Peyer's patch (tissue), 4 donors: ENCODE measurements at regions not wholly inside any gene's neighbourhood (a gene's known extent, or its start where the extent isn't known, plus 50 kb on each side); places are given as distances from the start of the nearest gene placed in this dataset.
"Not testable (repeated sequence)": the region's sequence is repeated elsewhere in the genome, so short reads cannot be mapped to it uniquely, and the experiment has no call there.

Experiments
- CTCF ChIP-seq, 6 experiments: fragments of 450-650 bp in 4 of 6; fragments of 200-600 bp in 2 of 6; sonication (generic) in 1 of 6; IDR thresholded peaks; one replicate each; pipeline ENCODE4 v1.5.1; 2017 to 2019; ENCODE audit warnings: antibody characterized with exemption in 6 of 6, mild to moderate bottlenecking in 3 of 6, moderate library complexity in 1 of 6
- POLR2A ChIP-seq, 2 donors: fragments of 450-650 bp; IDR thresholded peaks; one replicate each; pipeline ENCODE4 v1.5.1; 2017; ENCODE audit warnings: antibody characterized with exemption in 2 of 2, mild to moderate bottlenecking in 2 of 2, moderate library complexity in 2 of 2

GRCh38 chr1:120598331-120598951 lies 125.3 kb upstream of the NBPF26 start:
- TF ChIP-seq CTCF, POLR2A (IDR thresholded peaks at IDR 0.05): not testable (repeated sequence)
